H1 (cell line): ENCODE measurements at regions not wholly inside any gene's neighbourhood (a gene's known extent, or its start where the extent isn't known, plus 50 kb on each side); places are given as distances from the start of the nearest gene placed in this dataset.

ENCODE experiments used
- CTCF ChIA-PET: fragments of 300-600 bp; sonication (Branson Sonifier 250); formaldehyde crosslinking; loops from one replicate; lab custom pipeline; 2021; ENCODE audit not compliant: partially characterized antibody; lab: Charles Lee
- POLR2A ChIA-PET: fragments of 300-600 bp; sonication (Branson Sonifier 250); formaldehyde crosslinking; loops from one replicate; lab custom pipeline; 2021; ENCODE audit warnings: inconsistent platforms; ENCODE audit not compliant: partially characterized antibody; lab: Charles Lee
- DNase-seq, 2 experiments: peaks; one replicate each; pipeline versions ENCODE4 v3.0.0 to v3.0.0-alpha.2; 2010 to 2022; ENCODE audit warnings: low spot score in 2 of 2, low read depth in 1 of 2, mixed read lengths in 1 of 2
- FAIRE-seq: peaks from 2 replicates; lab custom pipeline; 2011; peaks lifted over from hg19 to GRCh38; lab: Jason Lieb, UNC
- H2AFZ ChIP-seq: 2 replicates; pipeline ENCODE4 v1.8.1; 2012; ENCODE audit warnings: low read length, inconsistent platforms
- H2AK5ac ChIP-seq: 2 replicates; pipeline ENCODE4 v1.6.1; 2013; ENCODE audit warnings: low read depth, low read length
- H2BK120ac ChIP-seq: replicated peaks from 2 replicates; pipeline ENCODE3; 2013; ENCODE audit warnings: low read depth, low read length, inconsistent platforms
- H2BK12ac ChIP-seq: 2 replicates; pipeline ENCODE4 v1.6.1; 2013; ENCODE audit warnings: low read depth, low read length
- H2BK15ac ChIP-seq: 2 replicates; pipeline ENCODE4 v1.6.1; 2013; ENCODE audit warnings: low read length
- H2BK20ac ChIP-seq: 2 replicates; pipeline ENCODE4 v1.6.1; 2013; ENCODE audit warnings: low read length
- H2BK5ac ChIP-seq: 2 replicates; pipeline ENCODE4 v1.6.1; 2013; ENCODE audit warnings: low read depth, low read length
- H3K14ac ChIP-seq: 2 replicates; pipeline ENCODE4 v1.6.1; 2013; ENCODE audit warnings: inconsistent platforms; ENCODE audit not compliant: insufficient read length
- H3K18ac ChIP-seq: 2 replicates; pipeline ENCODE4 v1.6.1; 2013; ENCODE audit warnings: low read length; ENCODE audit errors: extremely low read depth
- H3K23ac ChIP-seq: 2 replicates; pipeline ENCODE4 v1.6.1; 2013; ENCODE audit warnings: inconsistent platforms; ENCODE audit not compliant: insufficient read length
- H3K23me2 ChIP-seq: 2 replicates; pipeline ENCODE4 v1.6.1; 2013; ENCODE audit warnings: low read depth, low read length
- H3K27ac ChIP-seq: 2 replicates; pipeline ENCODE4 v1.6.1; 2011; ENCODE audit warnings: low read depth, low read length, inconsistent platforms
- H3K27me3 ChIP-seq, 4 experiments: replicated peaks in 1 of 4; 1 replicate in 1 of 4; 2 replicates in 3 of 4; pipeline versions ENCODE4 v1.6.1 to v1.8.1; 2011 to 2013; ENCODE audit warnings: low read length in 3 of 4, mild to moderate bottlenecking in 3 of 4, inconsistent platforms in 2 of 4, mixed read lengths in 2 of 4, moderate library complexity in 1 of 4; ENCODE audit not compliant: control insufficient read depth in 3 of 4, insufficient read depth in 3 of 4; ENCODE audit errors: extremely low read depth in 1 of 4
- H3K36me3 ChIP-seq, 4 experiments: 2 replicates each; pipeline versions ENCODE4 v1.6.1 to v1.8.1; 2011 to 2013; ENCODE audit warnings: mild to moderate bottlenecking in 4 of 4, low read length in 3 of 4, moderate library complexity in 2 of 4, control low read depth in 1 of 4, inconsistent platforms in 1 of 4; ENCODE audit not compliant: insufficient read depth in 4 of 4, control insufficient read depth in 2 of 4
- H3K4ac ChIP-seq: replicated peaks from 2 replicates; pipeline ENCODE3; 2013; ENCODE audit warnings: low read length, low read depth, mixed read lengths, inconsistent platforms; ENCODE audit not compliant: insufficient read length
- H3K4me1 ChIP-seq, 4 experiments: replicated peaks in 1 of 4; 1 replicate in 1 of 4; 2 replicates in 3 of 4; pipeline versions ENCODE4 v1.6.1 to v1.8.1; 2011 to 2013; ENCODE audit warnings: low read length in 3 of 4, inconsistent platforms in 2 of 4, mixed read lengths in 1 of 4; ENCODE audit not compliant: insufficient read depth in 4 of 4, control insufficient read depth in 3 of 4
- H3K4me2 ChIP-seq, 2 experiments: 2 replicates each; pipeline versions ENCODE4 v1.6.1 to v1.8.1; 2011 to 2013; ENCODE audit warnings: low read depth in 2 of 2, low read length in 2 of 2, control low read depth in 1 of 2, inconsistent platforms in 1 of 2, mild to moderate bottlenecking in 1 of 2; ENCODE audit not compliant: insufficient read depth in 1 of 2
- H3K4me3 ChIP-seq, 4 experiments: fragments of 200-600, 300-600 bp in 1 of 4; sonication (generic), shearing (Covaris generic), sonication (Bioruptor Twin) in 1 of 4; 2 replicates each; pipeline versions ENCODE4 v1.5.1 to v1.8.1; 2011 to 2016; ENCODE audit warnings: low read length in 4 of 4, low read depth in 3 of 4, control low read depth in 2 of 4, inconsistent platforms in 2 of 4, mild to moderate bottlenecking in 2 of 4, mixed read lengths in 1 of 4, moderate library complexity in 1 of 4; ENCODE audit not compliant: insufficient read depth in 2 of 4; ENCODE audit errors: extremely low read depth in 1 of 4
- H3K56ac ChIP-seq: replicated peaks from 2 replicates; pipeline ENCODE3; 2013; ENCODE audit warnings: low read depth, mild to moderate bottlenecking, mixed read lengths, low read length, inconsistent platforms; ENCODE audit not compliant: insufficient read length
- H3K79me1 ChIP-seq: 2 replicates; pipeline ENCODE4 v1.6.1; 2013; ENCODE audit warnings: low read depth, low read length, control low read depth
- H3K79me2 ChIP-seq, 2 experiments: 2 replicates each; pipeline versions ENCODE4 v1.6.1 to v1.8.1; 2012 to 2013; ENCODE audit warnings: low read length in 2 of 2, mild to moderate bottlenecking in 2 of 2, inconsistent platforms in 1 of 2; ENCODE audit not compliant: insufficient read depth in 2 of 2, control insufficient read depth in 1 of 2
- H3K9ac ChIP-seq, 4 experiments: replicated peaks in 1 of 4; 1 replicate in 1 of 4; 2 replicates in 3 of 4; pipeline versions ENCODE4 v1.6.1 to v1.8.1; 2011 to 2013; ENCODE audit warnings: low read depth in 3 of 4, low read length in 3 of 4, control low read depth in 2 of 4, mild to moderate bottlenecking in 2 of 4, moderate library complexity in 2 of 4, inconsistent platforms in 1 of 4; ENCODE audit errors: extremely low read depth in 1 of 4
- H3K9me3 ChIP-seq, 2 experiments: 2 replicates each; pipeline versions ENCODE4 v1.6.1 to v1.8.1; 2012 to 2013; ENCODE audit warnings: mild to moderate bottlenecking in 2 of 2, moderate library complexity in 2 of 2, control low read depth in 1 of 2, inconsistent platforms in 1 of 2, low read depth in 1 of 2, low read length in 1 of 2, mixed read lengths in 1 of 2; ENCODE audit not compliant: insufficient read depth in 2 of 2
- H4K20me1 ChIP-seq, 2 experiments: replicated peaks in 1 of 2; 2 replicates each; pipeline versions ENCODE3 to v1.8.1; 2011 to 2013; ENCODE audit warnings: inconsistent platforms in 2 of 2, low read length in 2 of 2, mild to moderate bottlenecking in 1 of 2; ENCODE audit not compliant: insufficient read depth in 2 of 2, control insufficient read depth in 1 of 2
- H4K5ac ChIP-seq: 2 replicates; pipeline ENCODE4 v1.6.1; 2013; ENCODE audit warnings: low read length, low read depth, mixed read lengths, inconsistent platforms; ENCODE audit not compliant: insufficient read length
- H4K8ac ChIP-seq: 2 replicates; pipeline ENCODE4 v1.8.0; 2013; ENCODE audit warnings: mild to moderate bottlenecking, moderate library complexity, low read length, inconsistent platforms; ENCODE audit not compliant: insufficient read depth; ENCODE audit errors: extremely low read depth
- H4K91ac ChIP-seq: replicated peaks from 2 replicates; pipeline ENCODE3; 2013; ENCODE audit warnings: low read length, mixed read lengths, inconsistent platforms; ENCODE audit not compliant: insufficient read length
- BACH1 ChIP-seq: IDR thresholded peaks from 2 replicates; pipeline ENCODE4 v1.6.1; 2012; ENCODE audit warnings: low read length, improper control_type of control experiment
- CBX8 ChIP-seq: fragments of 300-800, 300-1000 bp; sonication (generic); IDR thresholded peaks from 2 replicates; pipeline ENCODE4 v1.7.1; 2016; ENCODE audit warnings: low read depth, low read length, borderline replicate concordance
- EP300 ChIP-seq, 2 experiments: IDR thresholded peaks; 1 replicate in 1 of 2; 2 replicates in 1 of 2; pipeline ENCODE4 v1.6.1; 2011 to 2012; ENCODE audit warnings: low read depth in 2 of 2, low read length in 2 of 2, mild to moderate bottlenecking in 2 of 2, borderline replicate concordance in 1 of 2, inconsistent platforms in 1 of 2, moderate library complexity in 1 of 2
- JUND ChIP-seq: IDR thresholded peaks from 2 replicates; pipeline ENCODE4 v1.6.1; 2011; ENCODE audit warnings: mild to moderate bottlenecking, improper control_type of control experiment, low read length
- KDM1A ChIP-seq: fragments of 200-600, 300-600 bp; sonication (generic); IDR thresholded peaks from 2 replicates; pipeline ENCODE4 v1.7.1; 2016; ENCODE audit warnings: mild to moderate bottlenecking, low read length, borderline replicate concordance
- KDM4A ChIP-seq: IDR thresholded peaks from one replicate; pipeline ENCODE4 v1.7.1; 2012; ENCODE audit warnings: low read depth, mild to moderate bottlenecking, moderate library complexity, low read length, inconsistent platforms; ENCODE audit not compliant: severe bottlenecking
- POLR2AphosphoS5 ChIP-seq: IDR thresholded peaks from 2 replicates; pipeline ENCODE4 v1.6.1; 2011; ENCODE audit warnings: low read depth, low read length
- RFX5 ChIP-seq: IDR thresholded peaks from 2 replicates; pipeline ENCODE4 v1.6.1; 2011; ENCODE audit warnings: low read depth, low read length, improper control_type of control experiment, borderline replicate concordance
- SIRT6 ChIP-seq: IDR thresholded peaks from one replicate; pipeline ENCODE4 v1.7.1; 2012; ENCODE audit warnings: low read length, inconsistent platforms
- SP1 ChIP-seq: IDR thresholded peaks from 2 replicates; pipeline ENCODE4 v1.6.1; 2011; ENCODE audit warnings: low read depth, low read length
- SRF ChIP-seq: IDR thresholded peaks from 2 replicates; pipeline ENCODE4 v1.6.1; 2011; ENCODE audit warnings: mild to moderate bottlenecking, low read depth, low read length, moderate library complexity
- SUZ12 ChIP-seq: fragments of 200-600 bp; sonication (generic); IDR thresholded peaks from 2 replicates; pipeline ENCODE4 v1.6.1; 2012; ENCODE audit warnings: mild to moderate bottlenecking, inconsistent platforms, low read length, moderate library complexity, mixed read lengths
- TAF1 ChIP-seq: IDR thresholded peaks from 2 replicates; pipeline ENCODE4 v1.6.1; 2011; ENCODE audit warnings: mild to moderate bottlenecking, low read depth, low read length
- TCF12 ChIP-seq: IDR thresholded peaks from 2 replicates; pipeline ENCODE4 v1.6.1; 2011; ENCODE audit warnings: low read depth, mild to moderate bottlenecking, low read length
- WGBS, 2 experiments: shearing (Covaris generic) in 1 of 2; methylation state at CpG; one replicate each; pipeline versions ENCODE4 v1.1.6 to v1.1.7; 2013 to 2015; ENCODE audit warnings: low lambda C conversion rate in 2 of 2, mixed read lengths in 2 of 2, inconsistent platforms in 1 of 2, low coverage in 1 of 2, missing lambda C conversion rate in 1 of 2; ENCODE audit not compliant: insufficient replicate concordance in 2 of 2, insufficient coverage in 1 of 2, insufficient read length in 1 of 2; ENCODE audit errors: extremely low coverage in 1 of 2, missing lambda C conversion rate in 1 of 2; 5-methylcytosine and 5-hydroxymethylcytosine counted together

- TF ChIP-seq SUZ12 = no peak
- TF ChIP-seq, all 59 proteins: peak for 0
These were observed 355.6 kb upstream of the SLC30A5 start (continued) for GRCh38 chr5:68738236-68738635.

- Histone ChIP-seq H4K20me1 (no peaks in the 10 kb centered on the region), H3K4ac (no peak overlapping the region), H3K18ac (no peak overlapping the region), H3K27me3 (no peaks in the 10 kb centered on the region), H4K91ac (no peak overlapping the region), H3K4me2 (no peak overlapping the region), H4K8ac (no peak overlapping the region), H3K56ac (no peak overlapping the region), H3K79me2 (no peaks in the 10 kb centered on the region), H3K36me3 (no peaks in the 10 kb centered on the region), H2AK5ac (no peak overlapping the region), H4K5ac (no peak overlapping the region), H2BK12ac (no peak overlapping the region), H3K23ac (no peak overlapping the region), H2BK5ac (no peak overlapping the region), H3K23me2 (no peaks in the 10 kb centered on the region), H3K27ac (no peak overlapping the region), H3K9me3 (no peaks in the 10 kb centered on the region), H2BK20ac (no peak overlapping the region), H3K9ac (no peak overlapping the region), H3K4me3 (no peak overlapping the region), H2AFZ (no peak overlapping the region), H3K79me1 (no peaks in the 10 kb centered on the region), H2BK120ac (no peak overlapping the region), H3K4me1 (no peaks in the 10 kb centered on the region), H2BK15ac (no peak overlapping the region), H3K14ac (no peak overlapping the region)
- WGBS, 2 experiments = 98% methylated on average over 4 of the region's 4 CpGs; no CpG with 5 or more reads in 1 of the 2 experiments
- POLR2A ChIA-PET = no interaction called here
- FAIRE-seq (no peak), DNase-seq (no peak)
- TF ChIP-seq KDM1A = no peak
- no peak for TF ChIP-seq TAF1
- TF ChIP-seq JUND = no peak
- TF ChIP-seq SRF = no peak
- TF ChIP-seq RFX5 = no peak
- TF ChIP-seq POLR2AphosphoS5 = no peak
- TF ChIP-seq KDM4A = no peak
- no peak for TF ChIP-seq SP1
- no peak for TF ChIP-seq CBX8
- no peak for TF ChIP-seq EP300 (IDR thresholded peaks at IDR 0.05; ENCODE audit: borderline replicate concordance in 1 of 2, low read depth in 2 of 2, low read length in 2 of 2)
- TF ChIP-seq SIRT6 = no peak
- TF ChIP-seq BACH1 = no peak
- no peak for TF ChIP-seq TCF12
- CTCF ChIA-PET = no interaction called here
These were observed 355.0 kb upstream of the SLC30A5 start for GRCh38 chr5:68738841-68739240.
